ENCODE measurements at regions not wholly inside any gene's neighbourhood (a gene's known extent, or its start where the extent isn't known, plus 50 kb on each side); places are given as distances from the start of the nearest gene placed in this dataset.
"Not testable (repeated sequence)": the region's sequence is repeated elsewhere in the genome, so short reads cannot be mapped to it uniquely, and the experiment has no call there.

DNA sequence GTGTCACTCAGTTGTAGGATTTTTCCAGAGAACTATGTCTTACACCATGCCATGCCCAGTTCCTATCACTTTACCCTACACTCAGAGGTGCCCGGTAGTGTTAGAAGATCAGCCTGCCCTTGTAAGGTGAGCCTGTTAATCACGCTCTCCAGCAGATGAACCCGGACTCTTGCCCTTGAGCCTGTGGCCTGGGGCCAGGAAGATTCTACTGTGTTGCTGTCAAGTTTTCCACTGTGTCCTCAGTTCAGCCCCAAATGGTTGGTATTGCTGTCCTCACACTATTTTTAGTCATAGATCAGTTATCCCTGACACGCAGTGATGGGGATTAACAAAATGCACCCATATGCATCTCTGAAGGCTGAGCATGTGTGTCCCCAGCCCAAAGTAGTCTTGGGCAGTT, 105.0 kb upstream of the SPAG17 start:
- WGBS (ENCODE audit: low lambda C conversion rate) = 26% methylated on average over 3 of the region's 4 CpGs
- CTCF ChIA-PET = no interaction called here

DNA sequence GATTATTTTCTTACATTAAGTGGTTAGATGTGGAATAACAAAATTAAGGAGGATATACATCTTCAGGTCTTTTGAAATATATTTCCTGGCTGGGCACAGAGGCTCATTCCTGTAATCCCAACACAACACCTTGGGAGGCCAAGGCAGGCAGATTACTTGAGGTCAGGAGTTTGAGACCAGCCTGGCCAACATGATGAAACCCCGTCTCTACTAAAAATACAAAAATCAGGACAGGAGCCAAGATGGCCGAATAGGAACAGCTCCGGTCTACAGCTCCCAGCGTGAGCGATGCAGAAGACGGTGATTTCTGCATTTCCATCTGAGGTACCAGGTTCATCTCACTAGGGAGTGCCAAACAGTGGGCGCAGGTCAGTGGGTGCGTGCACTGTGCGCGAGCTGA, 95.6 kb upstream of the SPAG17 start:
- H3K4me3 ChIP-seq (ENCODE audit: low read depth in 2 of 2, low read length in 1 of 2); H3K27ac ChIP-seq (ENCODE audit: low read depth in 2 of 2, low read length in 1 of 2); H3K9me2 ChIP-seq; DNase-seq; POLR2A ChIA-PET; H3F3A ChIP-seq (replicated peaks; ENCODE audit: insufficient read depth); H3K4me2 ChIP-seq; H3K9ac ChIP-seq; H3K36me3 ChIP-seq (replicated peaks in 1 of 2; ENCODE audit: control insufficient read depth in 1 of 2, insufficient read depth in 2 of 2, low read length in 1 of 2); H2AFZ ChIP-seq (ENCODE audit: low read depth); H4K20me1 ChIP-seq (ENCODE audit: insufficient read depth); H3K27me3 ChIP-seq (ENCODE audit: insufficient read depth); H3K4me1 ChIP-seq (ENCODE audit: control insufficient read depth in 1 of 2, insufficient read depth in 2 of 2, low read depth in 1 of 2, low read length in 1 of 2); H3K9me3 ChIP-seq; H3K79me2 ChIP-seq (ENCODE audit: insufficient read depth): not testable (repeated sequence)
- CTCF ChIA-PET = interaction anchor here (1.1 kb wide), 1 partner anchor 30 kb away, joined by 4 read pairs; no protein-coding TSS in a partner anchor
- 34% methylated on average over 10 of the region's 10 CpGs for WGBS (ENCODE audit: low lambda C conversion rate)

More for the DNA sequence above, 105.0 kb upstream of the SPAG17 start:
- no peak overlapping the region for H2AFZ ChIP-seq (ENCODE audit: low read depth)
- no peak overlapping the region for H3K9ac ChIP-seq
- no peaks in the 10 kb centered on the region for H3K9me2 ChIP-seq
- no peaks in the 10 kb centered on the region for H4K20me1 ChIP-seq (ENCODE audit: insufficient read depth)
- H3K79me2 ChIP-seq (ENCODE audit: insufficient read depth) = no peaks in the 10 kb centered on the region
- H3K27ac ChIP-seq (ENCODE audit: low read depth in 2 of 2, low read length in 1 of 2) = no peak overlapping the region
- no peaks in the 10 kb centered on the region for H3F3A ChIP-seq (replicated peaks; ENCODE audit: insufficient read depth)
- H3K27me3 ChIP-seq (ENCODE audit: insufficient read depth) = no peaks in the 10 kb centered on the region
- POLR2A ChIA-PET = no interaction called here
- DNase-seq = no peak
- H3K36me3 ChIP-seq (replicated peaks in 1 of 2; ENCODE audit: control insufficient read depth in 1 of 2, insufficient read depth in 2 of 2, low read length in 1 of 2) = no peaks in the 10 kb centered on the region
- H3K4me2 ChIP-seq = no peak overlapping the region
- no peaks in the 10 kb centered on the region for H3K4me1 ChIP-seq (ENCODE audit: control insufficient read depth in 1 of 2, insufficient read depth in 2 of 2, low read depth in 1 of 2, low read length in 1 of 2)
- no peak for TF ChIP-seq TAF1 (IDR thresholded peaks at IDR 0.05; ENCODE audit: borderline replicate concordance, low read depth, low read length)
- TF ChIP-seq, protein P1, sequence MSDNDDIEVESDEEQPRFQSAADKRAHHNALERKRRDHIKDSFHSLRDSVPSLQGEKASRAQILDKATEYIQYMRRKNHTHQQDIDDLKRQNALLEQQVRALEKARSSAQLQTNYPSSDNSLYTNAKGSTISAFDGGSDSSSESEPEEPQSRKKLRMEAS (IDR thresholded peaks at IDR 0.05; ENCODE audit: low read depth) = no peak
- no peak for TF ChIP-seq RFX5 (IDR thresholded peaks at IDR 0.05; ENCODE audit: low read length)
- TF ChIP-seq, protein P2, sequence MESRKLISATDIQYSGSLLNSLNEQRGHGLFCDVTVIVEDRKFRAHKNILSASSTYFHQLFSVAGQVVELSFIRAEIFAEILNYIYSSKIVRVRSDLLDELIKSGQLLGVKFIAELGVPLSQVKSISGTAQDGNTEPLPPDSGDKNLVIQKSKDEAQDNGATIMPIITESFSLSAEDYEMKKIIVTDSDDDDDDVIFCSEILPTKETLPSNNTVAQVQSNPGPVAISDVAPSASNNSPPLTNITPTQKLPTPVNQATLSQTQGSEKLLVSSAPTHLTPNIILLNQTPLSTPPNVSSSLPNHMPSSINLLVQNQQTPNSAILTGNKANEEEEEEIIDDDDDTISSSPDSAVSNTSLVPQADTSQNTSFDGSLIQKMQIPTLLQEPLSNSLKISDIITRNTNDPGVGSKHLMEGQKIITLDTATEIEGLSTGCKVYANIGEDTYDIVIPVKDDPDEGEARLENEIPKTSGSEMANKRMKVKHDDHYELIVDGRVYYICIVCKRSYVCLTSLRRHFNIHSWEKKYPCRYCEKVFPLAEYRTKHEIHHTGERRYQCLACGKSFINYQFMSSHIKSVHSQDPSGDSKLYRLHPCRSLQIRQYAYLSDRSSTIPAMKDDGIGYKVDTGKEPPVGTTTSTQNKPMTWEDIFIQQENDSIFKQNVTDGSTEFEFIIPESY (IDR thresholded peaks at IDR 0.05; ENCODE audit: borderline replicate concordance, low read depth) = no peak
- TF ChIP-seq, protein P3, sequence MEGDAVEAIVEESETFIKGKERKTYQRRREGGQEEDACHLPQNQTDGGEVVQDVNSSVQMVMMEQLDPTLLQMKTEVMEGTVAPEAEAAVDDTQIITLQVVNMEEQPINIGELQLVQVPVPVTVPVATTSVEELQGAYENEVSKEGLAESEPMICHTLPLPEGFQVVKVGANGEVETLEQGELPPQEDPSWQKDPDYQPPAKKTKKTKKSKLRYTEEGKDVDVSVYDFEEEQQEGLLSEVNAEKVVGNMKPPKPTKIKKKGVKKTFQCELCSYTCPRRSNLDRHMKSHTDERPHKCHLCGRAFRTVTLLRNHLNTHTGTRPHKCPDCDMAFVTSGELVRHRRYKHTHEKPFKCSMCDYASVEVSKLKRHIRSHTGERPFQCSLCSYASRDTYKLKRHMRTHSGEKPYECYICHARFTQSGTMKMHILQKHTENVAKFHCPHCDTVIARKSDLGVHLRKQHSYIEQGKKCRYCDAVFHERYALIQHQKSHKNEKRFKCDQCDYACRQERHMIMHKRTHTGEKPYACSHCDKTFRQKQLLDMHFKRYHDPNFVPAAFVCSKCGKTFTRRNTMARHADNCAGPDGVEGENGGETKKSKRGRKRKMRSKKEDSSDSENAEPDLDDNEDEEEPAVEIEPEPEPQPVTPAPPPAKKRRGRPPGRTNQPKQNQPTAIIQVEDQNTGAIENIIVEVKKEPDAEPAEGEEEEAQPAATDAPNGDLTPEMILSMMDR (IDR thresholded peaks at IDR 0.05) = no peak
- TF ChIP-seq RXRA (IDR thresholded peaks at IDR 0.05; ENCODE audit: borderline replicate concordance, low read depth) = no peak
- TF ChIP-seq MEF2A (IDR thresholded peaks at IDR 0.05; ENCODE audit: borderline replicate concordance, low read depth) = no peak
- no peak for TF ChIP-seq NFIC (IDR thresholded peaks at IDR 0.05; ENCODE audit: borderline replicate concordance)
- no peak for TF ChIP-seq RCOR1 (IDR thresholded peaks at IDR 0.05; ENCODE audit: low read length)
- TF ChIP-seq NRF1 (IDR thresholded peaks at IDR 0.05; ENCODE audit: low read depth, low read length) = no peak
- TF ChIP-seq, protein P4, sequence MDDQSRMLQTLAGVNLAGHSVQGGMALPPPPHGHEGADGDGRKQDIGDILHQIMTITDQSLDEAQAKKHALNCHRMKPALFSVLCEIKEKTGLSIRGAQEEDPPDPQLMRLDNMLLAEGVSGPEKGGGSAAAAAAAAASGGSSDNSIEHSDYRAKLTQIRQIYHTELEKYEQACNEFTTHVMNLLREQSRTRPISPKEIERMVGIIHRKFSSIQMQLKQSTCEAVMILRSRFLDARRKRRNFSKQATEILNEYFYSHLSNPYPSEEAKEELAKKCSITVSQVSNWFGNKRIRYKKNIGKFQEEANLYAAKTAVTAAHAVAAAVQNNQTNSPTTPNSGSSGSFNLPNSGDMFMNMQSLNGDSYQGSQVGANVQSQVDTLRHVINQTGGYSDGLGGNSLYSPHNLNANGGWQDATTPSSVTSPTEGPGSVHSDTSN (IDR thresholded peaks at IDR 0.05) = no peak
- no peak for TF ChIP-seq ELF1 (IDR thresholded peaks at IDR 0.05)
- no peak for TF ChIP-seq FOXM1 (IDR thresholded peaks at IDR 0.05; ENCODE audit: low read depth)
- TF ChIP-seq POLR2AphosphoS5 (IDR thresholded peaks at IDR 0.05; ENCODE audit: low read depth, low read length) = no peak
- no peak for TF ChIP-seq CHD2 (IDR thresholded peaks at IDR 0.05; ENCODE audit: low read length, partially characterized antibody)
- TF ChIP-seq, protein P5, sequence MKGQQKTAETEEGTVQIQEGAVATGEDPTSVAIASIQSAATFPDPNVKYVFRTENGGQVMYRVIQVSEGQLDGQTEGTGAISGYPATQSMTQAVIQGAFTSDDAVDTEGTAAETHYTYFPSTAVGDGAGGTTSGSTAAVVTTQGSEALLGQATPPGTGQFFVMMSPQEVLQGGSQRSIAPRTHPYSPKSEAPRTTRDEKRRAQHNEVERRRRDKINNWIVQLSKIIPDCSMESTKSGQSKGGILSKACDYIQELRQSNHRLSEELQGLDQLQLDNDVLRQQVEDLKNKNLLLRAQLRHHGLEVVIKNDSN (IDR thresholded peaks at IDR 0.05; ENCODE audit: borderline replicate concordance, low read depth) = no peak
- no peak overlapping the region for H3K4me3 ChIP-seq (ENCODE audit: low read depth in 2 of 2, low read length in 1 of 2)
- no peaks in the 10 kb centered on the region for H3K9me3 ChIP-seq

All from SK-N-SH (cell line).